Endometrium (tissue), 2 donors: ENCODE measurements at regions not wholly inside any gene's neighbourhood (a gene's known extent, or its start where the extent isn't known, plus 50 kb on each side); places are given as distances from the start of the nearest gene placed in this dataset.
"Not testable (repeated sequence)": the region's sequence is repeated elsewhere in the genome, so short reads cannot be mapped to it uniquely, and the experiment has no call there.

Experiments
- FAIRE-seq: peaks from 2 replicates; lab custom pipeline; 2012; peaks lifted over from hg19 to GRCh38; lab: Jason Lieb, UNC
- donor health status: control.
- donor health status: control.

DNA sequence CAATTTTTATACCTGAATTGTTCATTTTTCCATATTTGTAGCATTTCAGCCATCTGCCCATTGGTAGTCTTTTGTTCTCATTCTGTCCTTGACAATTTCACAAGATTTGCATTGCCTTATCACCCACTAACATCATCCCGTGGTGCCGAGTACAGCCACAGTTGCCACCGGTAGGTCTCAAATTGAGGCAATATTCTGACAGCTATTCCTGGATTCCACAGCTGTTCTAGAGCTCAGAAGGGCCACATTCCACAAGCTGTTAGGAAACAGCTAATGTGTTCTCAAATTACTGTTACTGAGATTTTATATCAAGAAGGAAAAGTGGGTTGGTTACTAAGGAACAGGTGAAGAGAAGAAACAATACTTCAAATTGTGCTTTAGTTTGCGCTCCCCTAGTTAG lies 178.8 kb downstream of the RPRM start:
- no peak for FAIRE-seq

- no peak for FAIRE-seq
These were observed 179.3 kb downstream of the RPRM start for GRCh38 chr2:153299217-153299616.

DNA sequence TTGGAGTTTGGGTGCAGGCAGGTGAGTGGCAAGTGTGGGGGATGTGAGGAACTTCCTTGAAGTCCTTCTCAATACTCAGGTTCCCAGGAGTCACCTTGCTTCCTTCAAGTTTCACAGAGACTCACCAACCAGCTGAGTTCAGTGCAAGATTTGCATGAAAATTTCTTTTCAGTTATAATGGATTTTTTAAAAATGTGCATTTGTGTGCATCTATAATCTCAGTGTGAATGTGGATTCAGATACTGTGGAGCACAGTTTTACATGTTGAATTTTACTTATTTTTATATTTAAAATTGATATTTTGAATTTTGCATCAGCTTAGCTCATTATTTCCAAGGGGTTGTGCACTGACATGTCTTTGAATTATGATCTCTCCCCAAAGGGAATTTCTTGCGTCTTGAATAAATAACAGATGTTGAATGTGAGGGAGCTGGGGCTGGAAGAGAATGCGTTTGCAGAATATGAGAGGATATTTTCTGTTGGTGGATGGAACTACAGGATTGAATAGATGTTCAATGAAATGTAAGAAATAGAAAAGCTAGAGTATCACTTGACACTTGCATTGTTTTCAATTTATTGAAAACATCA lies 184.3 kb downstream of the RPRM start:
- no peak for FAIRE-seq

DNA sequence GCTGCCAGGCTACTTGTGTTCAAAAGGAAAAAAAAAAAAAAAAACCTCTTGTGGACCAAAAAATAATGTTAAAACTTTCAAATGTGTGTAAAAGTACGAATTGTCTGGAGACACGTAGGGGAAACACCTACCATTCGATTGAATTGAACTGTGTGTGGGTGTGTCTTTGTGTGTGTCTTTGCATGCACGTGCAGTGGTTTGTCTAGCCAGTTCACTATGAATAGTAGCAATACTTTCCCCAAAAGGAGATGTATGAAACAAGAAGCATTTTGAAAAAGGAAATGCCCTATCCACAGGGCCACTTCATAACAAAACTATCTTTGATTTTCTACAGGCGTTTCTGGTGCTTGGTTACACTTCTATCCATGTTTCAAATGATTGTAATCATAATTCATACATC lies 186.8 kb downstream of the RPRM start:
- no peak for FAIRE-seq

- no peak for FAIRE-seq
These were observed 191.3 kb downstream of the RPRM start for GRCh38 chr2:153287109-153287801.

DNA sequence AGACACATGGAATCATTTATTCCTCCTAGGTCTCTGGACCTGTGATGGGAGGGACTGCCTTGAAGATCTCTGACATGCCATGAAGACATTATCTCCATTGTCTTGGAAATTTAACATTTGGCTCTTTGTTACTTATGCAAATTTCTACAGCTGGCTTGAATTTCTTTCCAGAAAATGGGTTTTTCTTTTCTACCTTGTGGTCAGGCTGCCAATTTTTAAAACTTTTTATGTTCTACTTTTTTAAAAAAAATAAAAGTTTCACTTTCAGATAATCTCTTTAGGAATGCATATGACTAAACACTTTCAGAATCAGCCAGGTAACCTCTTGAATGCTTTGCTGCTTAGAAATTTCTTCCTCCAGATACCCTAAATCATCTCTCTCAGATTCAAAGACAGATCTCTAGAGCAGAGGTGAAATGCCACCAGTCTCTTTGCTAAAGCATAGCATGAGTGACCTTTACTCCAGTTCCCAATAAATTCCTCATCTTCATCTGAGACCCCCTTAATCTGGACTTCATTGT lies 209.6 kb downstream of the RPRM start:
- no peak for FAIRE-seq

DNA sequence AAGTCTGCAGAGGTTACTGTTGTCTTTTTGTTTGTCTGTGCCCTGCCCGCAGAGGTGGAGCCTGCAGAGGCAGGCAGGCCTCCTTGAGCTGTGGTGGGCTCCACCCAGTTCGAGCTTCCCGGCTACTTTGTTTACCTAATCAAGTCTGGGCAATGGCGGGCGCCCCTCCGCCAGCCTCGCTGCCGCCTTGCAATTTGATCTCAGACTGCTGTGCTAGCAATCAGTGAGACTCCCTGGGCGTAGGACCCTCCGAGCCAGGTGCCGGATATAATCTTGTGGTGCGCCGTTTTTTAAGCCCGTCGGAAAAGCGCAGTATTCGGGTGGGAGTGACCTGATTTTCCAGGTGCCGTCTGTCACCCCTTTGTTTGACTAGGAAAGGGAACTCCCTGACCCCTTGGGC lies 221.7 kb downstream of the RPRM start:
- FAIRE-seq: not testable (repeated sequence)

DNA sequence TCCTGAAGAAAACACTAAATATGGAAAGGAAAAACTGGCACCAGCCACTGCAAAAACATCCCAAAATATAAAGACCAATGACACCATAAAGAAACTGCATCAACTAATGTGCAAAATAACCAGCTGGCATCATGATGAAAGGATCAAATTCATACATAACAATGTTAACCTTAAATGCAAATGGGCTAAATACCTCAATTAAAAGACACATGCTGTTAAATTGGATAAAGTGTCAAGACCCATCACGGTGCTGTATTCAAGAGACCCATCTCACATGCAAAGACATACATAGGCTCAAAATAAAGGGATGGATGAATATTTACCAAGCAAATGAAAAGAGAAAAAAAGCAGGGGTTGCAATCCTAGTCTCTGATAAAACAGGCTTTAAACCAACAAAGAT lies 231.9 kb downstream of the RPRM start:
- FAIRE-seq: not testable (repeated sequence)

- no peak for FAIRE-seq
These were observed 243.0 kb downstream of the RPRM start for GRCh38 chr2:153235516-153235915.

GRCh38 chr2:153232464-153232863 lies 246.1 kb downstream of the RPRM start:
- no peak for FAIRE-seq

GRCh38 chr2:153230977-153231376 lies 247.6 kb downstream of the RPRM start:
- FAIRE-seq: no peak

GRCh38 chr2:153228904-153229303 lies 249.7 kb downstream of the RPRM start:
- FAIRE-seq: no peak

DNA sequence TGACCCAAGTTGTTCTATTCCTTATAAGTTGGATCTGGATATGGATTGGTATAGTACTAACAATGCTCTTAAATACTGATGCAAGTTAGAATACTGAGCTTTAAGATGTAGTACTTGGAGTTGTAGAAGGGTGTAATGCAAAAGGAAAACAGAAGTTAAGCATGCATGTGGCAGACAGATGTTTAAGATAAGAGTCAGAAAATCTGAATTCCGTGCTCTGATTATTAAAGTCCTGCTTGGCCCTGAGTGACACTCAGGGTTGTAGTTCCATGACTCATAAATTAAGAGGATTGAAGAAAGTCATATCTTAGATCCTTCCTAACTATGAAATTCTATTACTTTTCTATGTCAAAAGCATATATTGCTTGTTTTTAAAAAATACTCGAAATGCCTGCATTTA lies 250.6 kb downstream of the RPRM start:
- no peak for FAIRE-seq

DNA sequence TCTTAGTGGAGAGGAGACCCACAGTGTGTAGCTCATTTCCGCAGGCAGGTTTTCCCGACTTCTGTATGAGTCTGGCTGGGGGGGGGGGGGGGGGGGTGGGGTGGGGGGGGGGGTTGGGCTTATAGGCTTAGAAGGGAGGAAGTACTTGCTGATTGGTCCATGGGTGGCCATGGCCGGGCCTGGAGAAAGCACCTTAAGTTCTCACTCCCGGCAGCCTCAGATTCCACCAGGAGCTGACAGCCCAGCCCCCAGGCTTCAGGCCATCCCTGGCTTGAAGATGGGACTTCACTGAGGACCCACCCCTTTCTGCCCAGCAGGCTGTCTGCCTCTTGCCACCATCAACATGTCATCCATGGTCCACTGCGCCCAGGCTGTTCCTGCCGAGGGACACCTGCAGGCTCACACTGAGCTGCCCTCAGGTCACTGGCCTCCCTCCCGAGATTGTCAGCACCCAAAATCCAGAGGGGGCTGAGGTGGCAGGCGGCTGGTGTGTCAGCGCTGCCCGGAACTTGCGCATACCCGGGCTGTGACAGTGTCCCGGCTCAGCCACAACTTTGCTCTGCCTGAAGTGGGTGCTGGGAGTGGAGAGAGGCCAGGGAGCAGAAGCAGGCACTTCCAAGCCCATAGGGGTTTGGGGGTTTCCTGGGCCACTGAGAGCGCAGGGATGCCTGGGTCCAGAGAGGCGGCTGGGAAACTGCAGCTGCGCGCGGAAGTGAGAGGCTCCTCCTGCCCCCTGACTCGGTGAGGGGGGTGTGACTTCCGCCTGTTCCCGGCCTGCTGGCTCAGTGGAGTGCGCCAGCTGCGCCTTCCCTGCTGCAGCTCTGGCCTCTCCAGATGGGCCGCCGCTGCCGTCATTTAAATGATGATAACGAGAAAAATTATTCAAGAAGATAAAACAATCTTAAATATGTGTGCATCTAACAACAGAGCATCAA lies 256.1 kb downstream of the RPRM start:
- FAIRE-seq: no peak

DNA sequence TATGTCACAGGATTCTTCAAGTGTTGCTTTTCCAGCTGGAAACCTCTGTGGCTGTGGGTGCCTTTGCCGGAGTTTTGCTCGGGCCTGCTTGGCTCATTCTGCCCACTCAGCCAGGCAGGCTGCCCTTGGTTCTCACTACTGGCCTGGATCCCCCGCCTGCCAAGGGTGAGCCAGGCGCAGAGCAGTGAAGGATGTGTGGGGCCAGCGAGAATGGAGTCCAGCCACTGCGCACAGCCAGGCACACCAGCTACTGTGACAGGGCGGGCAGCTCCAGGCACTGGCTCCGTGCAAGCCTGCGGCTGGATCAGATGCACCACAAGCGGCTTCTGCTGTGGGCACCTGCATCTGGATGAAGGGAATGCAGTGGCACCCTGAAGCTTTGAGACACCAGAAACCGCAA lies 257.1 kb downstream of the RPRM start:
- no peak for FAIRE-seq

GRCh38 chr2:153221087-153221486 lies 257.5 kb downstream of the RPRM start:
- FAIRE-seq: no peak

DNA sequence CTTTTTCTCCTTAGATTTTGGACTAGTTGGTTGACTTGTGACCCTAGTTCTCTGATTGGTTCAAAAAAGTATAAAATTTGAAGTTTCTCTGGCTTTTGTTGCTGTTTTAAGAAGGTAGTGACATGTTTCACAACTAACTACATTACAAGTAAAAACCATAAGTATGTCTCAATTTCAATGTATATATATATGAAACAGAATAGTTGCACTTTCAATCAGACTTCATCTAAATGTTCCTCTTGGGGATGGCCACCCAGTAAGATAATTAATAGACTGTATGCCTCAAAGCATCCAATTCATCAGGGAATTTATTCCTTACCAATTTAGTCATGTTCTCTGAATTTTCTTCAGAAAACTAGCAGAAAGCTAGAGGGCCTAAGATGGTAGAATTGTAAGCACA lies 259.7 kb downstream of the RPRM start:
- FAIRE-seq: no peak

GRCh38 chr2:153214337-153214736 lies 264.2 kb downstream of the RPRM start:
- no peak for FAIRE-seq

DNA sequence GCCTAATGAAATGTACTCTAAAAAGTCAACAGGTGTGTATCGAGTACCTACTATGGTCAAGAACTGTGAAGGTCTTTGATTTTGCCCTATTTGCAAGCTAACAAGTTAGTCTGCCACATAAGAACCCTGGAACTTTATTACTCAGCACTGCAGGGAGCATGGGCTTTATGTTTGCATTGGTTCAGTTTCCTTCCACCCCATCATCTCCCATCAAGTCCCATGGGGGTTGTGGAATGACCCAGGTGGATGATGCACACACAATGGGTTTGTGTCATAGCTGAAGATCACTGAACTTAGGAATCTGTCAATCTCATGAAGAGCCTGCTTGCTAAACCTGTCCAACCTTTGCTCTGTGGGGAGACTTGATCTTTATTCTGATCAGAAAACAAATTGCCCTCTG lies 265.5 kb downstream of the RPRM start:
- FAIRE-seq: no peak

DNA sequence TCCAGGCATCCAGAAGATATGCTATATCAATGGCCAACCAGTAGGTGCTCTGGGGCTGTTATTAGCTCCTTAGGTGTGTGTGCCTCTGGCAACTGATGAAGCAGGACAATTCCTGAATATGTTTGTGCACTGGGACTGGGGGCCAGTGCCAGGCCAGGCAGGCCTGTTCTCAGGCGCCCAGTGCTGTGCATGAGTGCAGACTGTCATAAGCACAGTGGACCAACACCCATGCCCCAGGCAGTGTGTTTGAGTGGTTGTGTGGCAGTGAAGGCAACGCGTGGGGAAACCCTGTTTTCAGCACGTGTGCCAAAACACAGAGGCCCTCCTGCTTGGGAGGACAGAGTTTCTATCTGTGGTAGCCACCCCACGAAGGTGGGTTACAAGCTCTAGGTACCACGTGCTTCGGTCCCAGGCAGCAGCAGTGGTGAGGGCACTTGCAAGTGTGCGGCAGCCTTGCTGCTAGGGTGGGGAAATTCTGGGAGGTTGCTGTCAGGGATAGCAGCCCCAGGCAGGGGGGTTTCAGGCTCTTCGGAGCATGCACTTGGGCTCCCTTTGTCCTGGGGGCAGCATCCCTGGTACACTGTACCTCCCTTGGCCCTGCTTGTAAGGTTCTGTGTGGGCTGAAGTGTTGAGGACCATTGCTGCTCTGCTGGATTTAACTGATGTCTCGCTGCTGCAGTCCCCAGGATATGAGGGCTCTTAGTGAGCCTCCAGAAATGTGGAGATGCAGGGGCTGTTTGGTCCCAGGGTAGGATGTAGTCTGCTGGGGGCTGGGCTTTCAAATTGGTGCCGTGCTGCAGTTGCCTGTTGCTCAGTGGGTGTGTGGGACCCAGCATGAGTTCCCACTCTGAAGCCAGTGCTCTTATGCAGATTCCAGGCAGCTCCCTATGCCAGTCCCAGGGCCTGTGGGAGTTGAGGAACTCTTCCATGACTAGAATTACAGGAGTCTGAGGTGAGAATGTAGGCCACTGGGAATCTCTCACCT lies 280.9 kb downstream of the RPRM start:
- no peak for FAIRE-seq

- no peak for FAIRE-seq
These were observed 282.0 kb downstream of the RPRM start for GRCh38 chr2:153196378-153197058.
